ENCODE measurements at regions not wholly inside any gene's neighbourhood (a gene's known extent, or its start where the extent isn't known, plus 50 kb on each side); places are given as distances from the start of the nearest gene placed in this dataset.
"Not testable (repeated sequence)": the region's sequence is repeated elsewhere in the genome, so short reads cannot be mapped to it uniquely, and the experiment has no call there.

- no peaks in the 10 kb centered on the region for H3K4me1 Mint-ChIP-seq (ENCODE audit: unreplicated experiment)
- H3K9me3 Mint-ChIP-seq: peaks cover 5% of the 10 kb centered on the region
- no peak overlapping the region for H3K27ac Mint-ChIP-seq
- no peaks in the 10 kb centered on the region for H3K36me3 Mint-ChIP-seq
- no peak for DNase-seq (ENCODE audit: extremely low spot score, unreplicated experiment)
- H3K4me3 Mint-ChIP-seq: no peak overlapping the region
- H3K27me3 Mint-ChIP-seq: no peaks in the 10 kb centered on the region
- no peak for TF ChIP-seq CTCF (conservative IDR thresholded peaks at IDR 0.05)
Observed at GRCh38 chr3:26004172-26004571, 214.3 kb downstream of the OXSM start.

DNA sequence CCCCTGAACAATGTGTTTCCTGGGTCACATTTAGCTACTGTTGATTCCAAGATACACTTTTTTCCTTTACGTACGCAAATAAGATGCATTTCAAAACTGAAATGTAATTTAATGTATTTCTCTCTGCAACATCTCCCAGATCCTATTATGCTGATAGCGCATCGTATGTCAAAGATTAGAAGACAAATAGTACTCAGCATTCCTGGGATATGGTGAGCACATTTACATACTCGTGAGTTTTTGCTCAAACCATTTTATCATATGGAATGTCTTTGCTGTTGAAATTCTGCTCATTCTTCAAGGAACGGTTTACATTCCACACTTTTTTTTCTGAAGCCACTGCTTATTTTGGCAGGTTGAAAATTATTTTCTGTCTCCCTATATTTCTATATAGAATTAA is 221.4 kb downstream of the OXSM start:
- H3K9me3 Mint-ChIP-seq: no peaks in the 10 kb centered on the region
- no peaks in the 10 kb centered on the region for H3K27me3 Mint-ChIP-seq
- no peak overlapping the region for H3K27ac Mint-ChIP-seq
- no peak for TF ChIP-seq CTCF (conservative IDR thresholded peaks at IDR 0.05)
- no peak for DNase-seq (ENCODE audit: extremely low spot score, unreplicated experiment)
- H3K4me1 Mint-ChIP-seq (ENCODE audit: unreplicated experiment): no peaks in the 10 kb centered on the region
- no peak overlapping the region for H3K4me3 Mint-ChIP-seq
- no peaks in the 10 kb centered on the region for H3K36me3 Mint-ChIP-seq

DNA sequence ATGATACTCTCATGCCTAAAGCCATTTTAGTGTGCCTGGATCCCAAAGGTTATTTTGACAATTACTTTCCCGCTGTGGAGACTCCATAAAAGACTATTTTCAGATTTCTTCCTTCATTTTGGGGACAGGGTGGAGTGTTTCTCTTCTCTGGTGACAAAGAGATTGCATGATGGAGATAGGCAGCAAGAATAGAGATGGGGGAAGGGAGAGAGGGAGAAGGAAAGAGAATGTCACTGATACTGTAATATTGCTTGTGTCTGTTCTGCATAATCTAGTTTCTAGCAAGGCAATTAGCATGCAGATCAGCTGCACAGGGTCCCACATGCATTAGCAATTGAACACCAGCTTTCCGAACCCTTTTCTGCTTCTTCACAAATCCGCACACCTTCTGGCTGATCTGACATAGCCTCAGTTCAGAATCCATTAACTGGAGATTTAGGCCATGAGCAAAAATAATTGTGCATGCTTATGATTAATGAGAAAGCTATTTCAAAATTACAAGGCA is 222.4 kb downstream of the OXSM start:
- no peak for TF ChIP-seq CTCF (conservative IDR thresholded peaks at IDR 0.05)
- Mint-ChIP-seq H3K4me3 (no peak overlapping the region), H3K27ac (no peak overlapping the region), H3K27me3 (no peaks in the 10 kb centered on the region), H3K36me3 (no peaks in the 10 kb centered on the region), H3K9me3 (no peaks in the 10 kb centered on the region), H3K4me1 (ENCODE audit: unreplicated experiment) (no peaks in the 10 kb centered on the region)
- DNase-seq (ENCODE audit: extremely low spot score, unreplicated experiment): no peak

GRCh38 chr3:26015752-26016151 is 225.9 kb downstream of the OXSM start:
- TF ChIP-seq CTCF (conservative IDR thresholded peaks at IDR 0.05): no peak
- Mint-ChIP-seq H3K27ac (no peak overlapping the region), H3K4me3 (no peak overlapping the region), H3K9me3 (no peaks in the 10 kb centered on the region), H3K27me3 (no peaks in the 10 kb centered on the region), H3K36me3 (no peaks in the 10 kb centered on the region), H3K4me1 (ENCODE audit: unreplicated experiment) (no peaks in the 10 kb centered on the region)
- DNase-seq (ENCODE audit: extremely low spot score, unreplicated experiment): no peak

DNA sequence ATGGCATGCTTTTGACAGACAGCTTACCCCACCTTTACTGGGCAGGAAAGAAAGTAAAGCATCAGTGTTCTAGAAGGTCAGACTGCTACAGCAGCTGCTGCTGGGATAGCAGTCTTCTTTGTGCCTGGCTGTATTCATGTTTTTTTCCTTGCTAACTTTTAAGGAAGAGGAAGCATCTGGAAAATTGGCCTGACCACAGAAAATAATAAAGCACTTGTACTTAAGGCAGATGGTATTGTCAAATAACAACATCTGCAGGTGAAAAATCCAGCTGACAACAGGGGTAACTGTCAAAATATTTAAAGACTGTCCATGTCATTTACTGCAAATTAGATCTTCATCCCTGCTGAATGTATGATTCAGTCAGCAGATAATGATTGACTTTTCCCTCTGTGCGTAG is 229.0 kb downstream of the OXSM start:
- no peak overlapping the region for H3K4me3 Mint-ChIP-seq
- H3K27ac Mint-ChIP-seq: no peak overlapping the region
- H3K4me1 Mint-ChIP-seq (ENCODE audit: unreplicated experiment): no peaks in the 10 kb centered on the region
- no peak for TF ChIP-seq CTCF (conservative IDR thresholded peaks at IDR 0.05)
- H3K36me3 Mint-ChIP-seq: no peaks in the 10 kb centered on the region
- H3K27me3 Mint-ChIP-seq: no peaks in the 10 kb centered on the region
- no peaks in the 10 kb centered on the region for H3K9me3 Mint-ChIP-seq
- no peak for DNase-seq (ENCODE audit: extremely low spot score, unreplicated experiment)

GRCh38 chr3:26024206-26024605 is 234.3 kb downstream of the OXSM start:
- H3K4me3 Mint-ChIP-seq; H3K27ac Mint-ChIP-seq; H3K27me3 Mint-ChIP-seq; H3K4me1 Mint-ChIP-seq (ENCODE audit: unreplicated experiment); DNase-seq (ENCODE audit: extremely low spot score, unreplicated experiment); H3K9me3 Mint-ChIP-seq; H3K36me3 Mint-ChIP-seq: not testable (repeated sequence)

All from type B pancreatic cell (in vitro differentiated cells).